HG03575 (cell line): ENCODE measurements at regions not wholly inside any gene's neighbourhood (a gene's known extent, or its start where the extent isn't known, plus 50 kb on each side); places are given as distances from the start of the nearest gene placed in this dataset.
"Not testable (repeated sequence)": the region's sequence is repeated elsewhere in the genome, so short reads cannot be mapped to it uniquely, and the experiment has no call there.

ENCODE experiments used
- ATAC-seq: cut with Tn5 transposase; IDR thresholded peaks from one replicate; pipeline ENCODE4 v1.9.1; 2021; ENCODE audit not compliant: unreplicated experiment, insufficient number of reproducible peaks, low FRiP score; ENCODE audit errors: extremely low read depth

DNA sequence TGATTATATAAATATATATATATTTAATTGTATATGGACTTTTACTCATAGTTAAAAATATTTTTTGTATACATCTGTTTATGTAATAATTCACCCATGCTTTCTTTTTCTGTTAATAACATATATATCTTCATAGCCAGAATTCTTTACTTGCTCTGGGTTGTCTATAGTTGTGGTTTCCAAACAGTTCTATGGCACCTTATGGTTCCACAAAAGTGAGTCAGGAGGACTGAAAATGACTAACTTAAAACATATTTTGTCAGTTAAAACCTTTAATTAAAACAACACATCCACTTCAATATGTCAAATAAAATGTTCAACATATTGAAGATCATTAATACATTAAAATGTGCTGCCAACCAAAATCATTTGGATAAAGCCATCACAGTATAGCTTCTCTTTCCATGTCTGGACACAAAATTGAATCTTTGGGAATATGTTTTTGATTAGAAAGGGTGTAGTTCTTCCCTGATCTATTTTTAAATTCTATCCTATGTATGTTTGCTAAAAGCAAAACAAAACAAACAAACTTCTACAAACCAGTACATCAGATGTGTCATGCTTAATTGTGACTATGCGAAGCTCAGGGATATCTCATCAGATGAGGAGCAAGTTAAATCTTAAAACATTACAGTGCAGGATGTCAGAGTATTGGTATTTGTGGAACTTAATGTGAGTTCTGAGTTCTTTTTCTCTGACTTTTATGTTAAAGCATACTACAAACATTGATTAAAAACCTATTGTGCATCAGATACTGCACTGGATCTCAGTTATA lies 1488.4 kb upstream of the TENM4 start:
- ATAC-seq, result no peak

DNA sequence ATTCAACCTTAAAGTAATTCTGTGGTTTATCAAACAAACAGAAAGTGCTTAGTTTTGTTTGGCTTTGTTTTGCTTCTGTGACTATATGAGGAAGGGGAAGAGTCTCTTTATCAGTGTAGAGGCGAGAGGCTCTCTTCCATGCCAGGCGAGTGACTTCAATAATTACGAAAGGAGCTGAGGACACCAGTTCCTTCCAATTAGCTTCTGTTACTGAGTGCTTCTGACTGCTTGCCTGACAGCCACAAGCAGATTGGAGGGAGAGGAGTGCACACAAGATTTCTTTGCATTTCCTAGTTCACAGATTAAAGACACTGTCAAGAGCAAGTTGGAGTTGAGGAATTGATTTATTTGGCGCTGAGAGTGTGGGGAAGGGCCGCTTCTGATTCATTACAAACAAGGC lies 1484.5 kb upstream of the TENM4 start:
- ATAC-seq, result no peak

DNA sequence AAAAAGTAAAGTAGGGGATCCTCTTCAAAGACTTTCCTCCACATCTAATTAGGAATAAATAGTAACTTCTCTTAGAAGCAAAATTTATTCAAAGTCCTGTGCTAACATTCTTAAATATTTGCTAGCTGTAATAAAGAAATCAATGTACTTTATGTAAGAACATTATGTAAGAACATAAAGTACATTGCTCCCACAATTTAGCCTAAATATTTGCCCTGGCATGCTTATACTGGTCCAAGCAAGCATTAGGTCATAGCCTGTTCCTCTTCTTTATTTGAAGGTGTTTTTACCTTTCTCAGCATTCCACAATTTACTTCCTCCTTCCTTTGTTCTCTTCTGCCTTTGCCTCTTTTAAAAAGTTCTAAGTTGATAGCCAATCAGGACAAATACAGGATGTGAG lies 1480.5 kb upstream of the TENM4 start:
- ATAC-seq, result not testable (repeated sequence)

DNA sequence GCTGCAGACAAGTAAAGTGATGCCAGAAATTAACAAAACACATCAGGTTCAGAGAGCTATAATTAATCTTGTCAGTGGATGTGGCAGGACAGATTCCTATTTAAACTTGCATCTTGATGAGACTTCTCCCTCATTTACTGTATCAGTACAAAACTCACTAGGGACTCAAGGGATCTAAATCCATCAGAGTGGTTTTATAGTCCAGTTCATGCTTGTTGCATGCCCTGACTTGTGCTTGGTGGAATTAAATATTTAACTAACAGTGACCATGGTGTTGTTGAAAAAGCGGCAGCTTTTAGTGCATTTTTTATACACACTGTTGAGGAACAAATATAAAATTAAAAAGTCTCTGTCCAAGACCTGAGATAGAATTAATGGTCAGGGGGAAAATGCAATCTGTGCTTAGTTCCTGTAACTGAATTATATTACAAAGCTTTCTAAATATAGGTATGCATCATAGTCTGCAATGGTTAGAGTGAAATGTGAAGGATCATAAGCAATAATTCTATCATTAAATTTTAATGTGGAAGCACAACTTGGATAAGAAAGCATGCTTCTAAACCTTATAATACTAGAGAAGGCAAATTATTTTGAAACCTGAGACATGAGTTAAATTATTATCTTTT lies 1475.5 kb upstream of the TENM4 start:
- ATAC-seq, result no peak

- no peak for ATAC-seq
Measured at GRCh38 chr11:80914311-80914710, 1473.5 kb upstream of the TENM4 start.

DNA sequence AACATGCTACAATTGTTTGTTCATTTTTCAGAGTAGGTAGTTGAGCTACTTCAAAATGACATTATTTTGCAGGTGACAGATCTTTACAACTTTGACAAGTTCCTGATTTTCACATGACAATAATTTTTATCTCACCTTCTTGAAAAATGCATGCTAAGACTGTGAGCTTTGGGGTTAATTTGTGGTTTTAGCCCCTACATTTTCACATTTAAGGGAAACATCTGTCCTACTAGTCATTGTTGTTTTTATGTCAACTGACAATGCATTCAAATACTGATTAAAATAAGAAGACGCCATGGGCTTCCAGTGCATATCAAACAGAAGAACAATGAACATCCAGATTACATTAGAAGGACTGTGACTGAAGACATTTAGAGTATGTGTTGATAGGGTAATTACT lies 1470.8 kb upstream of the TENM4 start:
- ATAC-seq, result no peak

- no peak for ATAC-seq
Measured at GRCh38 chr11:80900265-80900664, 1459.4 kb upstream of the TENM4 start.

DNA sequence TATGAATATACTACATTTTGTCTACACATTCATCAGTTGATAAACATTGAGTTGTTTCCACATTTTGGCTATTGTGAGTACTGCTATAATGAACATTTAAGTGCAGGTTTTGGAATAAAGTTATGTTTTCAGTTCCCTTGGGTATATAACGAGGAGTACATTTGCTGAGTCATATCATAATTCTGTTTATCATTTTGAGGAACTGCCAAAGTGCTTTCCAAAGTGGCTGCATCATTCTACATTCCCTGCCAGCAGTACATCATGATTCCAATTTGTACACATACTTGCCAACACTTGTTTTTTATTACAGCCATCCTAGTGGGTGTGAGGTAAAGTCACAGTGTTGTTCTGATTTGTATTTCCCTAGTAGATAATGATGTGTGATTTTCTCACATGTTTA lies 1458.6 kb upstream of the TENM4 start:
- no peak for ATAC-seq

DNA sequence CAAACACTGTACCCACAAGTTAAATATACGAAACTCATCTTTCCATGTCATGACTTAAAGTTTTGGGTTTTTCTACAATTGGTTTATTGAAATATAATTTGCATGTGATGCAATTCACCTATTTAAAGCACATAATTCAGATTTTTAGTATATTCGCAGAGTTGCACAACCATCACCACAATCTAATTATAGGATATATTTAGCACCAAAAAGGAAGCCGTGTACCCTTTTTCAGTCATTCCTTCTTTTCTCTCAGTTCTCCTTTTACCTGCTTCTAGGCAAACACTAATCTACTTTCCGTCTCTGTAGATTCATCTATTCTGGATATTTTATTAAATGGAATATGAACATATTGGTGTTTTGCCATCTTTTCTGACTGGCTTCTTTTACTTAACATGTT lies 1458.1 kb upstream of the TENM4 start:
- ATAC-seq, result no peak

DNA sequence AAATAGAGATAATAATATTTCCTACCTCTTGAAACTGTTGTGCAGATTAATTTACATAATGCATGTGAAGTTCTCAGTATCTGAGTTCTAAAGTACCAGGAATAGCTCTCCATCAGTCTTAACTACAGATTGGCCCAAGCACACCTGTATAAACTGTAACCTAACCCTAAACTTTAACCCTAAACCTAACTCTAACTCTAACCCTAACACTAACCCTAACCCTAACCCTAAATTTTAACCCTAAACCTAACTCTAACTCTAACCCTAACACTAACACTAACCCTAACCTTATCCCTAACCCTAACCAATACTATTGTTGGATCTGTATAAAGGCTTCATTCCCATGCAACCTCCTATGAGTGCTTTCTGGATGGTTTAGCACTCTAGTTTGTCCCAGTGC lies 1445.9 kb upstream of the TENM4 start:
- ATAC-seq, result no peak

DNA sequence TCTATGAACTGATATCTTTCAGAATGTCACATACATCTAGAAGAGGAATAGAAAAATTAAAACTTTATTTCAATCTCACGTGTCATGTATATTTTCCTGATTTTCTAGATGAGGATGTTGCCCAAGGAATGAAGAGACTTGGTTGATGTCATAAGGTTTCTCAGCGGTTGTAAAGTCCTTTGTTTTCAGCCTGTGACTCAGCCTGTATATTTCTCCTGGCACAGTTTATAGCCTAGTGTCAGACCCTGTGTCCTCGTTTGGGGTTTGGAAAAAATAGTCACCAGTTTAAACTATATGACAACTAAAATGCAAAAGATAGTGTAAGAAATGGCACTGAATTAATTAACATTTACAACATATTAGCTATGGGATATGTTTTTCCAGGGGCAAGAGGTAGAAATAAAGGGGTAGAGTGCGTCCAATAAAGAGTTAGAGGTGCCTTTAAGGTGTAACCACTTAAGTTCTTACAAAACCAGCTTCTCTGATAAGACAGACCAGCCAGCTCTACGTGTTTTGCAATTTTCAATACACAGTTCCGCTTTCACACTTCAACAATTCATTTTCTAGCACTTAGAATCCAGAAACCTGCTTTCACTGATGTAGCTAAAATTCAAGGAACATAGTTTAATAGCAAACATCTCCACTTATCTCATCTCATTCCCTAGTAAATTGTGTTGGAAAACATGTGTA lies 1432.6 kb upstream of the TENM4 start:
- no peak for ATAC-seq

GRCh38 chr11:80872116-80872728 lies 1431.4 kb upstream of the TENM4 start:
- no peak for ATAC-seq

DNA sequence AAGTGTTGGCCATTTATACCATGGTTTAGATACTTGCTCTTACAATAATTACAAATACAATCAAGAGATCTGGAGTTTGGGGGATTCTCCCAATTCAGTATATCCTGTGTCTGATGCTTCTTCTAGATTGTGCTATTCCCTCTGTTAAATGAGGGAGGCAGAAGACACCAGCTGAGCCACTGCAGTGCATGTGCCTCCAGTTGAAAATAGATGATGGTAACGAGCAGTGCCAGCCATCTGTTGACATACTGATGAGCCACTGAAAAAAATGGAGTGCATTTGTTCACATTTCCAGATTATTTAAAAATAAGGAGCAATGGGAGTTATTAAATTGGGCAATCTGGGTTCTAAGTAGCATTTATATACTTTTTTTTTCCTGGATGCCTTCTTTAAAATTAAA lies 1428.0 kb upstream of the TENM4 start:
- ATAC-seq, result no peak

GRCh38 chr11:80862011-80862410 lies 1421.2 kb upstream of the TENM4 start:
- ATAC-seq, result no peak

DNA sequence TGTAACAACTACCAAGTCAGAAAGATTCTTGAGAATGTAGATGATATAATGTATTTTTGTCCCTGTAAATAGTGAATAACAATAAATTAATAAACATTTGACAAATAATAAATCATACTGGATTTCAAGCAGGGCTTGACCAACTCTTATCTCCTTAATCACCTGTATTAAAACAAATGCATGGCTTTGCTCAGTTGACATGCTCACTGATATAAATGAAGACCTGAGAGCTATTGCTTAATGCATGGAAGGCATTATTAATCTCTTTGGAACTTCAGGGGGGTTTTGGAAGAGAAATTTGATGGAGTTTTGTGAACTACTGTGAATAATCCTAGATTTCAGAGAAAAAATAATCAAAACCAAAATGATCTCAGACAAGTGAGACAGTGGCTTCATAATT lies 1420.4 kb upstream of the TENM4 start:
- ATAC-seq, result no peak

DNA sequence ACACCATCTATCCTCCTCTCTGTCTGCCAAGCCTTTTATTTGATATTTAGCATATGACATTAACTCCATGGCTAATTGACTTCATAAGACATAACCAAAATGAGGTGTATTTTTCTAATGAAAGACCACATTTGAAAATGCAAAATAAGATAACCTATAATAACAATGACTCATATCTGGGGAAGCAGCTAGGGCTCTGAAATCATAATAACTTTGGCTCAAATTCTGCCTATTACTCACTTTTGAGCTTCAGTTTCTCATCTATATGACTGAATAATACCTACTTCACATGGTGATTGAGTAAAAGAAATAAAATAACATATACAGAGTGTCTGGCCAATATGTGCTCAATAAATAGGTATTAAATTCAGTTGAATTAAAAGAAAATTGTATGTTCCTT lies 1419.8 kb upstream of the TENM4 start:
- no peak for ATAC-seq

DNA sequence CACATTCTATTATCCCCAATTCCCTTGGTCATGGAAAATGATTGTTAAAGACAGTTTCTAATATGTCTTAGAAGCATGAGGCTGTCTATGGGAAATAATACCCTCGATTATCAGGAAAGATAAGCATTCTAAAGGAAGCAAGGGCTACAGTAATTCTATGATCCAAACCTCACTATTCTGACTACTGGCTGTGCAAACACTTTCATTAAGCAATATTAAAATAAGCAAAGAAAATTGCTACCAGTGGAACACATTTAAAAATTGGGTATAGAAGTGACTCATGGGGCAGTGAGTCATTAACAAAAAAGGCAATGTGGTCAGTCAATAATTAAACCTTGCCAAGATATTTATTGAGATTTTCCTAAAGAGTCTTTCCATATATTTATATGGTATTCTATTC lies 1415.2 kb upstream of the TENM4 start:
- no peak for ATAC-seq

- ATAC-seq, result no peak
Measured at GRCh38 chr11:80855426-80855825, 1414.6 kb upstream of the TENM4 start.

DNA sequence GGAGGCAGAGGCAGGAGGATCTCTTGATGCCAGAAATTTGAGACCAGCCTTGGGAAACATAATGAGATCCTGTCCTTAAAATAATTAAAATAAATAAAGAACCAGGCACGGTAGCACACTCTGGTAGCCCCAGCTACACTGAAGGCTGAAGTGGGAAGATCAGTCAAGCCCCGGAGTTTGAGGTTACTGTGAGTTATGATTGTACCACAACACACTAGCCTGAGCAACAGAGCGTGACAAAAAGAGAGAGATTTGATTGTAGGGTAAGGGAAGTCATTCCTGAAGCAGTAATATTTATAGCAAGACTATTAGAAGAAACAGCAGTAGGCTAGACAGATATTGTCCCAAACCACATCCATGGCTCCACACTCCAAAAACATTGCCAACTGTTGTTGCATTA lies 1408.4 kb upstream of the TENM4 start:
- no peak for ATAC-seq

- peak; percentile 92 for ATAC-seq
Measured at GRCh38 chr11:80846979-80847378, 1406.1 kb upstream of the TENM4 start.
